Brain microvascular endothelial cell (primary cell): ENCODE measurements at regions not wholly inside any gene's neighbourhood (a gene's known extent, or its start where the extent isn't known, plus 50 kb on each side); places are given as distances from the start of the nearest gene placed in this dataset.

ENCODE experiments used
- DNase-seq: peaks from one replicate; pipeline ENCODE4 v3.0.0-alpha.2; 2020
- H3K27ac ChIP-seq: fragments of 250-450 bp; sonication (Bioruptor Pico); 2 replicates; pipeline ENCODE4 v1.5.1; 2020; ENCODE audit warnings: mild to moderate bottlenecking, moderate library complexity
- H3K27me3 ChIP-seq: fragments of 250-450 bp; sonication (Bioruptor Pico); replicated peaks from 2 replicates; pipeline ENCODE4 v1.5.1; 2020; ENCODE audit warnings: mild to moderate bottlenecking
- H3K36me3 ChIP-seq: fragments of 250-450 bp; sonication (Bioruptor Pico); replicated peaks from 2 replicates; pipeline ENCODE4 v1.5.1; 2020; ENCODE audit warnings: mild to moderate bottlenecking
- H3K4me3 ChIP-seq: 2 replicates; pipeline ENCODE4 v1.5.1; 2011; ENCODE audit warnings: low read depth, mild to moderate bottlenecking, control low read depth, low read length, moderate library complexity
- CTCF ChIP-seq: IDR thresholded peaks from 2 replicates; pipeline ENCODE4 v1.5.1; 2011; ENCODE audit warnings: low read depth, mild to moderate bottlenecking, moderate library complexity, low read length, control low read depth, inconsistent platforms; ENCODE audit errors: missing control alignments
- in situ Hi-C: cut with HindIII; loops from 2 replicates; pipeline ENCODE4 v1.10.0; 2017; ENCODE audit warnings: low sequenced_read_pairs, low pct_ligation_motif_present

- Histone ChIP-seq H3K4me3 (no peak overlapping the region), H3K27ac (no peak overlapping the region), H3K36me3 (no peaks in the 10 kb centered on the region), H3K27me3 (no peaks in the 10 kb centered on the region)
- no peak for TF ChIP-seq CTCF
- no peak for DNase-seq
- in situ Hi-C loops = no loop called here
These were observed 516.8 kb upstream of the PROK2 start for GRCh38 chr3:72301779-72302178.

- Histone ChIP-seq H3K4me3 (no peak overlapping the region), H3K27ac (no peak overlapping the region), H3K27me3 (no peaks in the 10 kb centered on the region), H3K36me3 (no peaks in the 10 kb centered on the region)
- no peak for TF ChIP-seq CTCF
- in situ Hi-C loops = no loop called here
- no peak for DNase-seq
These were observed 515.7 kb upstream of the PROK2 start for GRCh38 chr3:72300621-72301020.

- Histone ChIP-seq H3K27ac (no peak overlapping the region), H3K4me3 (no peak overlapping the region), H3K27me3 (no peaks in the 10 kb centered on the region), H3K36me3 (no peaks in the 10 kb centered on the region)
- no peak for TF ChIP-seq CTCF
- in situ Hi-C loops = no loop called here
- no peak for DNase-seq
These were observed 514.9 kb upstream of the PROK2 start for GRCh38 chr3:72299823-72300222.

DNA sequence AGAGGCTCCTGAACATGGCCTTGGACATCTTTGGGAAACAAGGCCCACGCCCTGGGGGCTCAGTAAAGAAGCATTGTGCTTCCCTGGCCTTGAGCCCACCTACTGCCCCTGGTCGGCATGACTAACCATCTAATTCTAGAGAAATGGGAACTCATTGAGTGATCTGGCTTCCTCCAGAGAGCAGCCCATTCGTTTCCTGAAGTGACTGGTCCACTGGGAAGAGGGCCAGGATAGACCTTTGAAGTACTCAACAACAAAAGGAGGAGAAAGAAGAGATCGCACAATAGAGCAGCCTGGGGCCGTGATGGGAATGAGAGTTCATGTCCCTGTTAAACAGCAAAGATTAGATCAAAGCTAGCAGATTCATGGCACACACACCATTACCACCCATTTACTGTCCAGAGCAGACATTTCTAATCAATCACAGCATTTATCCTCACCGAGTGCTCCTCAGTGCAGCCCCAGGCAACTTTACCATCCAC lies 514.4 kb upstream of the PROK2 start:
- H3K4me3 ChIP-seq = no peak overlapping the region
- H3K27me3 ChIP-seq = no peaks in the 10 kb centered on the region
- H3K36me3 ChIP-seq = no peaks in the 10 kb centered on the region
- no peak overlapping the region for H3K27ac ChIP-seq
- TF ChIP-seq CTCF = no peak
- in situ Hi-C loops = no loop called here
- DNase-seq = peak; percentile 31

- no peak overlapping the region for H3K4me3 ChIP-seq
- H3K27ac ChIP-seq = no peak overlapping the region
- DNase-seq = no peak
- TF ChIP-seq CTCF = no peak
- no peaks in the 10 kb centered on the region for H3K27me3 ChIP-seq
- no peaks in the 10 kb centered on the region for H3K36me3 ChIP-seq
- in situ Hi-C loops = no loop called here
These were observed 513.5 kb upstream of the PROK2 start for GRCh38 chr3:72298201-72299152.
